NB4 (cell line): ENCODE measurements at regions not wholly inside any gene's neighbourhood (a gene's known extent, or its start where the extent isn't known, plus 50 kb on each side); places are given as distances from the start of the nearest gene placed in this dataset.

Experiments used
- DNase-seq: peaks from one replicate; pipeline ENCODE4 v3.0.0; 2010; ENCODE audit warnings: low read depth
- H3K4me3 ChIP-seq: one replicate; pipeline ENCODE4 v1.5.1; 2011; ENCODE audit warnings: mild to moderate bottlenecking, low read depth, low read length, moderate library complexity
- CTCF ChIP-seq: IDR thresholded peaks from one replicate; pipeline ENCODE4 v1.5.1; 2012; ENCODE audit warnings: low read depth, low read length
- MAX ChIP-seq: IDR thresholded peaks from 2 replicates; pipeline ENCODE4 v1.6.1; 2011; ENCODE audit warnings: low read depth, low read length
- MYC ChIP-seq: IDR thresholded peaks from 2 replicates; pipeline ENCODE4 v1.6.1; 2011; ENCODE audit warnings: low read depth, low read length
- POLR2A ChIP-seq: IDR thresholded peaks from 2 replicates; pipeline ENCODE4 v1.6.1; 2011; ENCODE audit warnings: mild to moderate bottlenecking; ENCODE audit not compliant: insufficient read length; ENCODE audit errors: extremely low read depth

- no peak overlapping the region for H3K4me3 ChIP-seq
- TF ChIP-seq POLR2A (no peak), CTCF (no peak), MAX (no peak), MYC (no peak)
- no peak for DNase-seq
Observed at GRCh38 chr1:222225316-222225691, 322.6 kb downstream of the HHIPL2 start.

GRCh38 chr1:222224636-222225315, 323.1 kb downstream of the HHIPL2 start:
- H3K4me3 ChIP-seq = no peak overlapping the region
- TF ChIP-seq MYC (no peak), CTCF (no peak), POLR2A (no peak), MAX (no peak)
- DNase-seq = no peak

- no peak for DNase-seq
- TF ChIP-seq POLR2A (no peak), CTCF (no peak), MAX (no peak)
- no peak overlapping the region for H3K4me3 ChIP-seq
Observed at GRCh38 chr1:222224156-222224555, 323.7 kb downstream of the HHIPL2 start.

- no peak overlapping the region for H3K4me3 ChIP-seq
- TF ChIP-seq MAX = no peak
- no peak for DNase-seq
Observed at GRCh38 chr1:222223010-222223409, 324.9 kb downstream of the HHIPL2 start.

- TF ChIP-seq CTCF (no peak), MYC (no peak), MAX (no peak), POLR2A (no peak)
- H3K4me3 ChIP-seq = no peak overlapping the region
- DNase-seq = no peak
Observed at GRCh38 chr1:222216255-222216754, 331.6 kb downstream of the HHIPL2 start.

GRCh38 chr1:222210776-222211175, 337.1 kb downstream of the HHIPL2 start:
- no peak for DNase-seq
- H3K4me3 ChIP-seq = no peak overlapping the region
- TF ChIP-seq MAX (no peak), CTCF (no peak), POLR2A (no peak), MYC (no peak)
